Liver (tissue), 2 donors: ENCODE measurements at regions not wholly inside any gene's neighbourhood (a gene's known extent, or its start where the extent isn't known, plus 50 kb on each side); places are given as distances from the start of the nearest gene placed in this dataset.

Experiments used
- EGR1 ChIP-seq, 2 donors: IDR thresholded peaks; 2 replicates each; pipeline ENCODE4 v1.6.1; 2016 to 2018; ENCODE audit warnings: antibody characterized with exemption in 2 of 2, low read depth in 2 of 2
- JUND ChIP-seq, 2 donors: IDR thresholded peaks; 2 replicates each; pipeline ENCODE4 v1.6.1; 2016; ENCODE audit warnings: antibody characterized with exemption in 2 of 2
- REST ChIP-seq: IDR thresholded peaks from 2 replicates; pipeline ENCODE4 v1.6.1; 2016; ENCODE audit warnings: antibody characterized with exemption, mild to moderate bottlenecking
- TF ChIP-seq, protein P1 (sequence below): IDR thresholded peaks from 2 replicates; pipeline ENCODE4 v1.6.1; 2016; ENCODE audit warnings: antibody characterized with exemption
- donor health status: healthy.

DNA sequence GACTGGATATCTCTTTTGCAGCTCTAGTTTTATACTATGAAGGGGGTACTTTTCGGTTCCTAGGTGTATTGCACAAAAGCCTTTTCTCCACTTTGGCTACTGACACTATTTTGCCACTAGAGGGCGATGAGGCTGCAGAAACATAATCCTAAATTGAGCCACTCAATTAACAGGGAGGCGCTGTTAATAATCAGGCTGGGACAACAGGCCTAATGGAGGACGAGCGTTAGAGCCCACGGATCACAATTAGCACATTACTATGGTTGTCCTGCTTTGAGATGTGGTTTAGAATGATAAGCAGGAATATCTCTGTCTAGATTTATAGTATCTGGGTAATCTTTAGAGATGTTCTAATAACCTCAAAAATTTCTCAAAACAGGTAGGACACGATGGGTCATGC lies 62.2 kb upstream of the PMAIP1 start:
- no peak for TF ChIP-seq JUND (IDR thresholded peaks at IDR 0.05)
- TF ChIP-seq EGR1 (IDR thresholded peaks at IDR 0.05; ENCODE audit: low read depth in 2 of 2), result no peak
- TF ChIP-seq REST, result no peak
- TF ChIP-seq, protein P1, sequence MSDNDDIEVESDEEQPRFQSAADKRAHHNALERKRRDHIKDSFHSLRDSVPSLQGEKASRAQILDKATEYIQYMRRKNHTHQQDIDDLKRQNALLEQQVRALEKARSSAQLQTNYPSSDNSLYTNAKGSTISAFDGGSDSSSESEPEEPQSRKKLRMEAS, result no peak
